ENCODE measurements at regions not wholly inside any gene's neighbourhood (a gene's known extent, or its start where the extent isn't known, plus 50 kb on each side); places are given as distances from the start of the nearest gene placed in this dataset.

GRCh38 chr6:165760803-165761185 is 97.8 kb upstream of the PDE10A start:
- H3K27ac Mint-ChIP-seq = no peak overlapping the region
- H3K9me3 Mint-ChIP-seq = peaks cover 35% of the 10 kb centered on the region
- DNase-seq = no peak
- peaks cover 6% of the 10 kb centered on the region for H3K36me3 Mint-ChIP-seq (ENCODE audit: low read depth)
- no peak overlapping the region for H3K4me3 Mint-ChIP-seq
- H3K4me1 Mint-ChIP-seq = peaks cover 8% of the 10 kb centered on the region
- H3K27me3 Mint-ChIP-seq (ENCODE audit: low read depth, poor library complexity) = peaks cover 12% of the 10 kb centered on the region
- TF ChIP-seq, protein P1, sequence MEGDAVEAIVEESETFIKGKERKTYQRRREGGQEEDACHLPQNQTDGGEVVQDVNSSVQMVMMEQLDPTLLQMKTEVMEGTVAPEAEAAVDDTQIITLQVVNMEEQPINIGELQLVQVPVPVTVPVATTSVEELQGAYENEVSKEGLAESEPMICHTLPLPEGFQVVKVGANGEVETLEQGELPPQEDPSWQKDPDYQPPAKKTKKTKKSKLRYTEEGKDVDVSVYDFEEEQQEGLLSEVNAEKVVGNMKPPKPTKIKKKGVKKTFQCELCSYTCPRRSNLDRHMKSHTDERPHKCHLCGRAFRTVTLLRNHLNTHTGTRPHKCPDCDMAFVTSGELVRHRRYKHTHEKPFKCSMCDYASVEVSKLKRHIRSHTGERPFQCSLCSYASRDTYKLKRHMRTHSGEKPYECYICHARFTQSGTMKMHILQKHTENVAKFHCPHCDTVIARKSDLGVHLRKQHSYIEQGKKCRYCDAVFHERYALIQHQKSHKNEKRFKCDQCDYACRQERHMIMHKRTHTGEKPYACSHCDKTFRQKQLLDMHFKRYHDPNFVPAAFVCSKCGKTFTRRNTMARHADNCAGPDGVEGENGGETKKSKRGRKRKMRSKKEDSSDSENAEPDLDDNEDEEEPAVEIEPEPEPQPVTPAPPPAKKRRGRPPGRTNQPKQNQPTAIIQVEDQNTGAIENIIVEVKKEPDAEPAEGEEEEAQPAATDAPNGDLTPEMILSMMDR (IDR thresholded peaks at IDR 0.05) = no peak

- Mint-ChIP-seq H3K4me3 (no peak overlapping the region), H3K27ac (no peak overlapping the region), H3K27me3 (ENCODE audit: low read depth, poor library complexity) (peaks cover 12% of the 10 kb centered on the region), H3K36me3 (ENCODE audit: low read depth) (peaks cover 6% of the 10 kb centered on the region), H3K4me1 (peaks cover 11% of the 10 kb centered on the region), H3K9me3 (peaks cover 33% of the 10 kb centered on the region)
- no peak for DNase-seq
- TF ChIP-seq, protein P1 (IDR thresholded peaks at IDR 0.05) = no peak
Observed at GRCh38 chr6:165760126-165760802, 97.2 kb upstream of the PDE10A start.

GRCh38 chr6:165758441-165758840 is 95.4 kb upstream of the PDE10A start:
- DNase-seq = no peak
- H3K4me1 Mint-ChIP-seq = peaks cover 5% of the 10 kb centered on the region
- TF ChIP-seq, protein P1 (IDR thresholded peaks at IDR 0.05) = no peak
- H3K36me3 Mint-ChIP-seq (ENCODE audit: low read depth) = peaks cover 6% of the 10 kb centered on the region
- H3K9me3 Mint-ChIP-seq = peaks cover 28% of the 10 kb centered on the region
- H3K27ac Mint-ChIP-seq = no peak overlapping the region
- peaks cover 12% of the 10 kb centered on the region for H3K27me3 Mint-ChIP-seq (ENCODE audit: low read depth, poor library complexity)
- no peak overlapping the region for H3K4me3 Mint-ChIP-seq

GRCh38 chr6:165755583-165755982 is 92.5 kb upstream of the PDE10A start:
- peaks cover 5% of the 10 kb centered on the region for H3K4me1 Mint-ChIP-seq
- peaks cover 28% of the 10 kb centered on the region for H3K27me3 Mint-ChIP-seq (ENCODE audit: low read depth, poor library complexity)
- no peak for DNase-seq
- peaks cover 25% of the 10 kb centered on the region for H3K9me3 Mint-ChIP-seq
- H3K27ac Mint-ChIP-seq = no peak overlapping the region
- no peak overlapping the region for H3K4me3 Mint-ChIP-seq
- TF ChIP-seq, protein P1 (IDR thresholded peaks at IDR 0.05) = no peak
- H3K36me3 Mint-ChIP-seq (ENCODE audit: low read depth) = no peaks in the 10 kb centered on the region

- peaks cover 26% of the 10 kb centered on the region for H3K9me3 Mint-ChIP-seq
- peaks cover 30% of the 10 kb centered on the region for H3K27me3 Mint-ChIP-seq (ENCODE audit: low read depth, poor library complexity)
- H3K27ac Mint-ChIP-seq = no peak overlapping the region
Observed at GRCh38 chr6:165753506-165753905, 90.5 kb upstream of the PDE10A start.

More at GRCh38 chr6:165753506-165753905, 90.5 kb upstream of the PDE10A start:
- H3K36me3 Mint-ChIP-seq (ENCODE audit: low read depth) = no peaks in the 10 kb centered on the region
- peaks cover 11% of the 10 kb centered on the region for H3K4me1 Mint-ChIP-seq
- H3K4me3 Mint-ChIP-seq = no peak overlapping the region
- no peak for DNase-seq
- TF ChIP-seq, protein P1 (IDR thresholded peaks at IDR 0.05) = no peak
